Body of pancreas (tissue), 4 donors: ENCODE measurements at regions not wholly inside any gene's neighbourhood (a gene's known extent, or its start where the extent isn't known, plus 50 kb on each side); places are given as distances from the start of the nearest gene placed in this dataset.

Experiments
- ATAC-seq: fragments of 150-250 bp; one replicate; pipeline ENCODE4 v1.9.1; 2016
- DNase-seq, 4 donors: peaks; one replicate each; pipeline ENCODE4 v3.0.0-alpha.2; 2019
- H3K27ac ChIP-seq, 4 donors: fragments of 200-600 bp; sonication (generic); 1 replicate in 3 of 4; 2 replicates in 1 of 4; pipeline versions ENCODE4 v1.5.1 to v1.6.1; 2016 to 2019; ENCODE audit warnings: mild to moderate bottlenecking in 1 of 4, mixed read lengths in 1 of 4, moderate library complexity in 1 of 4
- H3K27me3 ChIP-seq, 2 donors: fragments of 200-600 bp; sonication (generic); one replicate each; pipeline ENCODE4 v1.6.0; 2016; ENCODE audit warnings: mild to moderate bottlenecking in 1 of 2
- H3K36me3 ChIP-seq, 2 donors: fragments of 200-600 bp; sonication (generic); replicated peaks in 1 of 2; 2 replicates each; pipeline ENCODE4 v1.5.1; 2016; ENCODE audit warnings: low read depth in 2 of 2; ENCODE audit not compliant: insufficient read depth in 1 of 2
- H3K4me1 ChIP-seq: fragments of 200-600 bp; sonication (generic); one replicate; pipeline ENCODE4 v1.6.0; 2016
- H3K4me3 ChIP-seq, 2 donors: fragments of 200-600 bp; sonication (generic); 1 replicate in 1 of 2; 2 replicates in 1 of 2; pipeline ENCODE4 v1.5.1; 2016 to 2019
- H3K9me3 ChIP-seq, 3 donors: fragments of 200-600 bp; sonication (generic); 1 replicate in 2 of 3; 2 replicates in 1 of 3; pipeline ENCODE4 v1.5.1; 2016
- POLR2A ChIP-seq, 3 donors: fragments of 450-650 bp; IDR thresholded peaks; one replicate each; pipeline ENCODE4 v1.6.1; 2016; ENCODE audit warnings: antibody characterized with exemption in 3 of 3, mild to moderate bottlenecking in 2 of 3
- WGBS, 2 donors: methylation state at CpG; one replicate each; pipeline ENCODE4 v1.1.5; 2017; 5-methylcytosine and 5-hydroxymethylcytosine counted together
- intact Hi-C: fragments of 100-400 bp; cut with DNase I; formaldehyde crosslinking; loops from one replicate; pipeline ENCODE4 v1.15.1; 2023
- TF ChIP-seq, protein P1 (sequence below), 7 experiments: fragments of 450-650 bp in 4 of 7; fragments of 200-600 bp in 3 of 7; sonication (generic) in 3 of 7; IDR thresholded peaks; one replicate each; pipeline ENCODE4 v1.5.1; 2016 to 2019; ENCODE audit warnings: antibody characterized with exemption in 7 of 7

GRCh38 chr1:76770979-76771378 is 96.3 kb upstream of the ST6GALNAC5 start:
- H3K9me3 ChIP-seq: no peaks in the 10 kb centered on the region
- no peaks in the 10 kb centered on the region for H3K27me3 ChIP-seq
- no peak overlapping the region for H3K27ac ChIP-seq
- DNase-seq (no peak), ATAC-seq (no peak)
- TF ChIP-seq POLR2A (IDR thresholded peaks at IDR 0.05): no peak
- TF ChIP-seq, protein P1, sequence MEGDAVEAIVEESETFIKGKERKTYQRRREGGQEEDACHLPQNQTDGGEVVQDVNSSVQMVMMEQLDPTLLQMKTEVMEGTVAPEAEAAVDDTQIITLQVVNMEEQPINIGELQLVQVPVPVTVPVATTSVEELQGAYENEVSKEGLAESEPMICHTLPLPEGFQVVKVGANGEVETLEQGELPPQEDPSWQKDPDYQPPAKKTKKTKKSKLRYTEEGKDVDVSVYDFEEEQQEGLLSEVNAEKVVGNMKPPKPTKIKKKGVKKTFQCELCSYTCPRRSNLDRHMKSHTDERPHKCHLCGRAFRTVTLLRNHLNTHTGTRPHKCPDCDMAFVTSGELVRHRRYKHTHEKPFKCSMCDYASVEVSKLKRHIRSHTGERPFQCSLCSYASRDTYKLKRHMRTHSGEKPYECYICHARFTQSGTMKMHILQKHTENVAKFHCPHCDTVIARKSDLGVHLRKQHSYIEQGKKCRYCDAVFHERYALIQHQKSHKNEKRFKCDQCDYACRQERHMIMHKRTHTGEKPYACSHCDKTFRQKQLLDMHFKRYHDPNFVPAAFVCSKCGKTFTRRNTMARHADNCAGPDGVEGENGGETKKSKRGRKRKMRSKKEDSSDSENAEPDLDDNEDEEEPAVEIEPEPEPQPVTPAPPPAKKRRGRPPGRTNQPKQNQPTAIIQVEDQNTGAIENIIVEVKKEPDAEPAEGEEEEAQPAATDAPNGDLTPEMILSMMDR (IDR thresholded peaks at IDR 0.05): no peak
- no peak overlapping the region for H3K4me3 ChIP-seq
- no peaks in the 10 kb centered on the region for H3K36me3 ChIP-seq
- 22 to 38% methylated on average over 3 of the region's 3 CpGs for WGBS, 2 donors
- no peaks in the 10 kb centered on the region for H3K4me1 ChIP-seq
- intact Hi-C loops: no loop called here

- intact Hi-C loops: no loop called here
- no peak overlapping the region for H3K4me3 ChIP-seq
- no peaks in the 10 kb centered on the region for H3K9me3 ChIP-seq
- H3K4me1 ChIP-seq: no peaks in the 10 kb centered on the region
- no peak overlapping the region for H3K27ac ChIP-seq
- H3K27me3 ChIP-seq: no peaks in the 10 kb centered on the region
- no peaks in the 10 kb centered on the region for H3K36me3 ChIP-seq
- TF ChIP-seq, protein P1 (IDR thresholded peaks at IDR 0.05): no peak
- no peak for TF ChIP-seq POLR2A (IDR thresholded peaks at IDR 0.05)
- DNase-seq (no peak), ATAC-seq (no peak)
These were observed 85.8 kb upstream of the ST6GALNAC5 start for GRCh38 chr1:76781447-76781846.

DNA sequence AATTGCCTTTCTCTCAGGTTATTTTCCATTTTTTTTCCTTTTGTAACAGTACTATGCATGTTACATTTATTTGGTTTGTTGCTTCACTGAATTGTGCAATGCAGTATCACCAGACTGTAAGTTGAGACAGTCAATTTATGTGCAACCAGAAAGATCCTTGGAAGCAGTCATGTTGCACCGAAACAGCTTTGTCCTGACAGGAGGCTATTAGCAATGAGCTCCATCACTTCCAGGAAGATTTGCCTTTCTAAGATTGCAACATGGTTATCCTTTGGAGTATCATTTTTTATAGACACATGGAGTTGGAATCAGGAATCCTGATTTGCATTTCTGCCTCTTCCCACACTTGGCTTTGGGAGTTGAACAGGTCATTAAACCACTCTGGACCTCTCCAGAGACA is 84.5 kb upstream of the ST6GALNAC5 start:
- Histone ChIP-seq H3K4me3 (no peak overlapping the region), H3K36me3 (no peaks in the 10 kb centered on the region), H3K9me3 (no peaks in the 10 kb centered on the region), H3K4me1 (no peaks in the 10 kb centered on the region), H3K27me3 (no peaks in the 10 kb centered on the region), H3K27ac (no peak overlapping the region)
- TF ChIP-seq POLR2A (IDR thresholded peaks at IDR 0.05): no peak
- TF ChIP-seq, protein P1 (IDR thresholded peaks at IDR 0.05): no peak
- WGBS, 2 donors: 73 to 86% methylated on average over 1 of the region's 1 CpG
- ATAC-seq (no peak), DNase-seq (no peak)
- intact Hi-C loops: no loop called here

DNA sequence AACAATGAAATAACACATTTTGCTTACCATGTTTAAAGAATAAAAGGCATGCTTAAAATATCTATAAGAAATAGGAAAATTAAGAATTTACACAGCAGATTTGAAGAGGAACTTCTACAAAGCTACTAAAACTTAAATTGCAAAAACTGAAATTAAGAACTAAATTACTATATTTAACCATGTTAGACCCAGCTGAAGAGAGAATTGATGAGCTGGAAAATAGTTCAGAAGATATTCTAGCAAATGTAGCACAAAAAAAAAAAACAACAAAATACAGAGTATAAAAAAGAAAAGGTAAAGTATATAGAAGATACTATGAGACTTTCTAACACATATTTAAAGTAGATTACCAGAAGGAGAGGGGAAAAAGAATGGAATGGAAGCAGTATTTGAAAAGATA is 82.8 kb upstream of the ST6GALNAC5 start:
- intact Hi-C loops: no loop called here
- Histone ChIP-seq H3K9me3 (no peaks in the 10 kb centered on the region), H3K27ac (no peak overlapping the region), H3K27me3 (no peaks in the 10 kb centered on the region), H3K4me1 (no peaks in the 10 kb centered on the region), H3K4me3 (no peak overlapping the region), H3K36me3 (no peaks in the 10 kb centered on the region)
- no peak for ATAC-seq
- TF ChIP-seq, protein P1 (IDR thresholded peaks at IDR 0.05): no peak
- no peak for TF ChIP-seq POLR2A (IDR thresholded peaks at IDR 0.05)
- no peak for DNase-seq

DNA sequence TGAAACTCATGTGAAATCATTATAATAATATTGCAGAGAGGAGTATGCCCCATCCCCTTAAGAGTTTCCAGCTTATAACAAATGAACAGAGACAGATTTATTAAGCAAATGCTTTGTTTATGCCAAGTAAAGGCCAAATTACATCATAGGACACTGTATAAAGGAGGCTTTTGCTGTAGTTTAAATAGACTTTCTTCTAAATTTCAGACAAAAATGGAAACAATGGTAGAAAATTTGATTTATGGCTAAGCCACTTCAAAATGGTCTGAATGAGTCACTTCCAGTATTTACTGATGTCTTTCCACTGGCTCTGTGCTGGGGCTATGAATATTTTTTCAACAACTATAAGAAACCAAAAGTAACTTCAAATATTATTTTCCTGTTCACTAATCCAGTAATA is 81.1 kb upstream of the ST6GALNAC5 start:
- no peaks in the 10 kb centered on the region for H3K9me3 ChIP-seq
- no peak for ATAC-seq

More for the DNA sequence above, 81.1 kb upstream of the ST6GALNAC5 start:
- Histone ChIP-seq H3K4me1 (no peaks in the 10 kb centered on the region), H3K27ac (no peak overlapping the region), H3K36me3 (no peaks in the 10 kb centered on the region), H3K4me3 (no peak overlapping the region), H3K27me3 (no peaks in the 10 kb centered on the region)
- intact Hi-C loops: no loop called here
- no peak for DNase-seq
- TF ChIP-seq POLR2A (IDR thresholded peaks at IDR 0.05): no peak
- TF ChIP-seq, protein P1 (IDR thresholded peaks at IDR 0.05): no peak
